ENCODE measurements at regions not wholly inside any gene's neighbourhood (a gene's known extent, or its start where the extent isn't known, plus 50 kb on each side); places are given as distances from the start of the nearest gene placed in this dataset.

DNA sequence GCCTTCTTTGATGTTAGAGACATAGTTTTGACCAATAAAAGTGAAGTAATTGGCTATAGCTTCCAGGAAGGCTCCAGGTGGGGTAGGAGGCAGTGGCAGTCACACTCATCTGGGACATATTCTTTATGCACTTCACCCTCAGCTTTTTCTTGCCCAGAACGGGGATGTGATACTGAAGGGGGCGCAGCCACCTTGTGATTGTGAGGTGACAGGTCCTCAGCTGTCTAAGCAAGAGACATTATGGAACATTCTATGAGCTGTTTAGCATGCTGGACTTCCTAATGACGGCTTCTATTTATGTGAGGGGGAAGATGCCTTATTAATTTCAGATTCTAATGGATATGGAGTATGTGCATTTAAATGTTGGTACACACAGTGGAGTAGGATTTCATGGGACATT, 151.3 kb upstream of the ZFP64 start:
- Mint-ChIP-seq H3K27me3 (peaks cover 17% of the 10 kb centered on the region), H3K9me3 (ENCODE audit: insufficient read depth) (no peaks in the 10 kb centered on the region), H3K4me3 (no peak overlapping the region), H3K4me1 (no peaks in the 10 kb centered on the region), H3K27ac (no peak overlapping the region)
- Histone ChIP-seq H4K20me1 (ENCODE audit: control insufficient read depth, insufficient read depth, low read length, poor library complexity, severe bottlenecking) (no peaks in the 10 kb centered on the region), H3K4me3 (ENCODE audit: control extremely low read depth in 1 of 5, extremely low read depth in 1 of 5, insufficient read depth in 1 of 5, low read depth in 2 of 5, low read length in 4 of 5) (no peak overlapping the region), H3K27ac (ENCODE audit: low read length in 2 of 2) (no peak overlapping the region), H3K36me3 (replicated peaks in 1 of 2; ENCODE audit: control extremely low read depth in 1 of 2, control insufficient read depth in 1 of 2, extremely low read depth in 1 of 2, insufficient read depth in 2 of 2, low read length in 1 of 2) (no peaks in the 10 kb centered on the region), H3K27me3 (replicated peaks in 1 of 4; ENCODE audit: control extremely low read depth in 1 of 4, control insufficient read depth in 3 of 4, insufficient read depth in 4 of 4, low read length in 3 of 4) (no peaks in the 10 kb centered on the region), H3K79me2 (ENCODE audit: control insufficient read depth, insufficient read depth, low read length) (no peaks in the 10 kb centered on the region), H3K9me3 (ENCODE audit: control extremely low read depth in 1 of 3, control insufficient read depth in 2 of 3, insufficient read depth in 1 of 3, low read length in 2 of 3) (no peaks in the 10 kb centered on the region), H2AFZ (ENCODE audit: insufficient read depth, low read depth, low read length, poor library complexity, severe bottlenecking) (no peak overlapping the region), H3K9ac (ENCODE audit: low read length) (no peak overlapping the region), H3K4me2 (replicated peaks; ENCODE audit: low read depth, low read length, poor library complexity, severe bottlenecking) (no peak overlapping the region), H3K4me1 (ENCODE audit: control insufficient read depth in 2 of 2, insufficient read depth in 2 of 2, low read length in 2 of 2) (no peaks in the 10 kb centered on the region)
- intact Hi-C loops (cut with micrococcal nuclease), result no loop called here
- POLR2A ChIA-PET, result no interaction called here
- no peak for ATAC-seq (ENCODE audit: low read depth)
- no peak for TF ChIP-seq EZH2 (IDR thresholded peaks at IDR 0.05; ENCODE audit: borderline replicate concordance, insufficient read depth, low read depth, low read length, poor library complexity, severe bottlenecking)
- WGBS (ENCODE audit: insufficient coverage), result 83% methylated on average over 2 of the region's 3 CpGs
- CTCF ChIA-PET, result no interaction called here
- no peak for DNase-seq

DNA sequence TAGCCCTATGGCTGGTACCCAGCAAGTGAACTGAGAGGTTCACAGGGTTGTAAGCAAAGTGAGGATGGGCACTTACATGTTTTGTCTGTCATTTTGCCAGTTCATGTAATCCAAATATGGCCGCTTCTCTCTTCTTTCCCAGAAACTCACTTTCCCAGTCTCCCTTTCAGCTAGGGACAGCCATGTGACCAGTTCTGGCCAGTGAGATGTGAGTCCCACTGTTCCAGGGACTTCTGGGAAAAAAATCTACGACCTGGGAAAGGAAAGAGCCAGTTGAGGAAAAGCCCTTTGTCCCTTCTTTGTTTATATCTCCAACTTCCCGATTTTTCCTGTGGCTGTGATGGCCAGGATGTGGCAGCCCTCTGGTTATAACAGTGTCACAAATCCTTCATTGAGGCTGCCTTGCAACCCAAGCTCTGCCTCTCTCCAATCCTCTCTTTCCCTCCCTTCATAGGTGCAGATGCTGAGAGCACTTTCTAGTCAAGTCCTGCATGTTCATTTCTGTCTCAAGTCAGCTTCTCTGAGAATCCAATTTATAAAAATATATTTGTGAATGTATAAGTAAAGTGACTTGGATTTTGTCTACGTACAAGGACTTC, 148.6 kb upstream of the ZFP64 start:
- H3K9me3 Mint-ChIP-seq (ENCODE audit: insufficient read depth), result no peaks in the 10 kb centered on the region
- H3K27me3 Mint-ChIP-seq, result peaks cover 24% of the 10 kb centered on the region
- POLR2A ChIA-PET, result no interaction called here
- no peak for TF ChIP-seq EZH2 (IDR thresholded peaks at IDR 0.05; ENCODE audit: borderline replicate concordance, insufficient read depth, low read depth, low read length, poor library complexity, severe bottlenecking)
- TF ChIP-seq, protein P1, sequence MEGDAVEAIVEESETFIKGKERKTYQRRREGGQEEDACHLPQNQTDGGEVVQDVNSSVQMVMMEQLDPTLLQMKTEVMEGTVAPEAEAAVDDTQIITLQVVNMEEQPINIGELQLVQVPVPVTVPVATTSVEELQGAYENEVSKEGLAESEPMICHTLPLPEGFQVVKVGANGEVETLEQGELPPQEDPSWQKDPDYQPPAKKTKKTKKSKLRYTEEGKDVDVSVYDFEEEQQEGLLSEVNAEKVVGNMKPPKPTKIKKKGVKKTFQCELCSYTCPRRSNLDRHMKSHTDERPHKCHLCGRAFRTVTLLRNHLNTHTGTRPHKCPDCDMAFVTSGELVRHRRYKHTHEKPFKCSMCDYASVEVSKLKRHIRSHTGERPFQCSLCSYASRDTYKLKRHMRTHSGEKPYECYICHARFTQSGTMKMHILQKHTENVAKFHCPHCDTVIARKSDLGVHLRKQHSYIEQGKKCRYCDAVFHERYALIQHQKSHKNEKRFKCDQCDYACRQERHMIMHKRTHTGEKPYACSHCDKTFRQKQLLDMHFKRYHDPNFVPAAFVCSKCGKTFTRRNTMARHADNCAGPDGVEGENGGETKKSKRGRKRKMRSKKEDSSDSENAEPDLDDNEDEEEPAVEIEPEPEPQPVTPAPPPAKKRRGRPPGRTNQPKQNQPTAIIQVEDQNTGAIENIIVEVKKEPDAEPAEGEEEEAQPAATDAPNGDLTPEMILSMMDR (IDR thresholded peaks at IDR 0.05), result no peak
- no peak overlapping the region for H3K27ac ChIP-seq (ENCODE audit: low read length in 2 of 2)
- no peaks in the 10 kb centered on the region for H3K79me2 ChIP-seq (ENCODE audit: control insufficient read depth, insufficient read depth, low read length)
- H3K36me3 ChIP-seq (replicated peaks in 1 of 2; ENCODE audit: control extremely low read depth in 1 of 2, control insufficient read depth in 1 of 2, extremely low read depth in 1 of 2, insufficient read depth in 2 of 2, low read length in 1 of 2), result no peaks in the 10 kb centered on the region
- no peak overlapping the region for H3K9ac ChIP-seq (ENCODE audit: low read length)
- no peak overlapping the region for H2AFZ ChIP-seq (ENCODE audit: insufficient read depth, low read depth, low read length, poor library complexity, severe bottlenecking)
- no peak overlapping the region for H3K4me2 ChIP-seq (replicated peaks; ENCODE audit: low read depth, low read length, poor library complexity, severe bottlenecking)
- intact Hi-C loops (cut with micrococcal nuclease), result no loop called here
- ATAC-seq (ENCODE audit: low read depth) (no peak), DNase-seq (no peak)
- WGBS (ENCODE audit: insufficient coverage), result 72% methylated on average over 2 of the region's 4 CpGs
- no peak overlapping the region for H3K4me3 ChIP-seq (ENCODE audit: control extremely low read depth in 1 of 5, extremely low read depth in 1 of 5, insufficient read depth in 1 of 5, low read depth in 2 of 5, low read length in 4 of 5)
- no peaks in the 10 kb centered on the region for H3K4me1 ChIP-seq (ENCODE audit: control insufficient read depth in 2 of 2, insufficient read depth in 2 of 2, low read length in 2 of 2)
- no peaks in the 10 kb centered on the region for H4K20me1 ChIP-seq (ENCODE audit: control insufficient read depth, insufficient read depth, low read length, poor library complexity, severe bottlenecking)
- no peak overlapping the region for H3K4me3 Mint-ChIP-seq
- CTCF ChIA-PET, result no interaction called here
- no peaks in the 10 kb centered on the region for H3K4me1 Mint-ChIP-seq
- H3K27ac Mint-ChIP-seq, result no peak overlapping the region
- H3K9me3 ChIP-seq (ENCODE audit: control extremely low read depth in 1 of 3, control insufficient read depth in 2 of 3, insufficient read depth in 1 of 3, low read length in 2 of 3), result peaks cover 0 to 2% (median 0%) of the 10 kb centered on the region in 3 donors
- H3K27me3 ChIP-seq (replicated peaks in 1 of 4; ENCODE audit: control extremely low read depth in 1 of 4, control insufficient read depth in 3 of 4, insufficient read depth in 4 of 4, low read length in 3 of 4), result no peaks in the 10 kb centered on the region
